Activated T-helper 17 cell treated with anti-CD3 and anti-CD28 coated beads, Interleukin-2, amount 50 U/mL, for 72 hours (primary cell): ENCODE measurements at regions not wholly inside any gene's neighbourhood (a gene's known extent, or its start where the extent isn't known, plus 50 kb on each side); places are given as distances from the start of the nearest gene placed in this dataset.

Experiments used
- ATAC-seq: fragments of 150-1000 bp; cut with Tn5 transposase; replicated peaks from 2 replicates; pipeline ENCODE4 v1.10.0; 2021; ENCODE audit warnings: mild to moderate bottlenecking, moderate library complexity
- H3K27ac Mint-ChIP-seq: one replicate; pipeline ENCODE4 v1.8.0; 2022; ENCODE audit warnings: mixed read lengths
- H3K27me3 Mint-ChIP-seq: one replicate; pipeline ENCODE4 v1.8.0; 2022; ENCODE audit warnings: mixed read lengths
- H3K36me3 Mint-ChIP-seq: one replicate; pipeline ENCODE4 v1.8.0; 2022; ENCODE audit warnings: low read depth, mild to moderate bottlenecking, mixed read lengths
- H3K4me1 Mint-ChIP-seq: one replicate; pipeline ENCODE4 v1.8.0; 2022; ENCODE audit warnings: mixed read lengths
- H3K4me3 Mint-ChIP-seq: one replicate; pipeline ENCODE4 v1.8.0; 2022; ENCODE audit warnings: mild to moderate bottlenecking, mixed read lengths
- H3K9me3 Mint-ChIP-seq: one replicate; pipeline ENCODE4 v1.8.0; 2022; ENCODE audit warnings: mixed read lengths

GRCh38 chr3:116974702-116975101, 265.1 kb downstream of the TUSC7 start:
- Mint-ChIP-seq H3K36me3 (no peaks in the 10 kb centered on the region), H3K27me3 (no peaks in the 10 kb centered on the region), H3K9me3 (no peaks in the 10 kb centered on the region), H3K4me3 (no peak overlapping the region), H3K4me1 (no peaks in the 10 kb centered on the region), H3K27ac (no peak overlapping the region)
- ATAC-seq, result no peak

GRCh38 chr3:116977441-116977840, 267.9 kb downstream of the TUSC7 start:
- Mint-ChIP-seq H3K4me3 (no peak overlapping the region), H3K36me3 (no peaks in the 10 kb centered on the region), H3K4me1 (no peaks in the 10 kb centered on the region), H3K9me3 (no peaks in the 10 kb centered on the region), H3K27me3 (no peaks in the 10 kb centered on the region), H3K27ac (no peak overlapping the region)
- ATAC-seq, result no peak

GRCh38 chr3:116980099-116980498, 270.5 kb downstream of the TUSC7 start:
- Mint-ChIP-seq H3K36me3 (no peaks in the 10 kb centered on the region), H3K4me3 (no peak overlapping the region), H3K4me1 (no peaks in the 10 kb centered on the region), H3K27ac (no peak overlapping the region), H3K9me3 (no peaks in the 10 kb centered on the region), H3K27me3 (no peaks in the 10 kb centered on the region)
- no peak for ATAC-seq

GRCh38 chr3:116981089-116981488, 271.5 kb downstream of the TUSC7 start:
- Mint-ChIP-seq H3K27me3 (no peaks in the 10 kb centered on the region), H3K9me3 (no peaks in the 10 kb centered on the region), H3K4me3 (no peak overlapping the region), H3K36me3 (no peaks in the 10 kb centered on the region), H3K27ac (no peak overlapping the region), H3K4me1 (no peaks in the 10 kb centered on the region)
- no peak for ATAC-seq

GRCh38 chr3:116984301-116984700, 274.7 kb downstream of the TUSC7 start:
- Mint-ChIP-seq H3K36me3 (no peaks in the 10 kb centered on the region), H3K9me3 (peaks cover 2% of the 10 kb centered on the region), H3K4me3 (no peak overlapping the region), H3K27me3 (no peaks in the 10 kb centered on the region), H3K27ac (no peak overlapping the region), H3K4me1 (no peaks in the 10 kb centered on the region)
- ATAC-seq, result no peak

GRCh38 chr3:116994351-116994879, 284.8 kb downstream of the TUSC7 start:
- ATAC-seq, result no peak
- H3K36me3 Mint-ChIP-seq, result no peaks in the 10 kb centered on the region
- peaks cover under 1% of the 10 kb centered on the region for H3K9me3 Mint-ChIP-seq
- H3K4me3 Mint-ChIP-seq, result no peak overlapping the region
- no peaks in the 10 kb centered on the region for H3K4me1 Mint-ChIP-seq
- H3K27ac Mint-ChIP-seq, result no peak overlapping the region
- no peaks in the 10 kb centered on the region for H3K27me3 Mint-ChIP-seq

- H3K36me3 Mint-ChIP-seq, result no peaks in the 10 kb centered on the region
- no peaks in the 10 kb centered on the region for H3K27me3 Mint-ChIP-seq
- H3K4me3 Mint-ChIP-seq, result no peak overlapping the region
Measured at GRCh38 chr3:117003501-117003900, 293.9 kb downstream of the TUSC7 start.

GRCh38 chr3:117005274-117005673, 295.7 kb downstream of the TUSC7 start:
- Mint-ChIP-seq H3K36me3 (no peaks in the 10 kb centered on the region), H3K9me3 (peaks cover 3% of the 10 kb centered on the region), H3K27me3 (peaks cover 3% of the 10 kb centered on the region), H3K4me1 (no peaks in the 10 kb centered on the region), H3K4me3 (no peak overlapping the region), H3K27ac (no peak overlapping the region)
- ATAC-seq, result no peak

More at GRCh38 chr3:117003501-117003900, 293.9 kb downstream of the TUSC7 start:
- Mint-ChIP-seq H3K4me1 (no peaks in the 10 kb centered on the region), H3K27ac (no peak overlapping the region), H3K9me3 (no peaks in the 10 kb centered on the region)
- ATAC-seq, result no peak

- Mint-ChIP-seq H3K4me1 (no peaks in the 10 kb centered on the region), H3K27ac (no peak overlapping the region), H3K36me3 (no peaks in the 10 kb centered on the region), H3K4me3 (no peak overlapping the region), H3K9me3 (peaks cover 3% of the 10 kb centered on the region), H3K27me3 (peaks cover 3% of the 10 kb centered on the region)
- no peak for ATAC-seq
Measured at GRCh38 chr3:117005911-117006522, 296.4 kb downstream of the TUSC7 start.

- Mint-ChIP-seq H3K27me3 (peaks cover 3% of the 10 kb centered on the region), H3K27ac (no peak overlapping the region), H3K36me3 (no peaks in the 10 kb centered on the region), H3K9me3 (peaks cover 3% of the 10 kb centered on the region), H3K4me3 (no peak overlapping the region), H3K4me1 (no peaks in the 10 kb centered on the region)
- ATAC-seq, result no peak
Measured at GRCh38 chr3:117010318-117010717, 300.7 kb downstream of the TUSC7 start.

- Mint-ChIP-seq H3K4me3 (no peak overlapping the region), H3K27ac (no peak overlapping the region), H3K4me1 (no peaks in the 10 kb centered on the region), H3K9me3 (peaks cover 3% of the 10 kb centered on the region), H3K27me3 (peaks cover 3% of the 10 kb centered on the region), H3K36me3 (no peaks in the 10 kb centered on the region)
- ATAC-seq, result no peak
Measured at GRCh38 chr3:117011687-117012250, 302.2 kb downstream of the TUSC7 start.

GRCh38 chr3:117016378-117016777, 306.8 kb downstream of the TUSC7 start:
- H3K9me3 Mint-ChIP-seq, result no peaks in the 10 kb centered on the region
- no peak overlapping the region for H3K27ac Mint-ChIP-seq
- H3K27me3 Mint-ChIP-seq, result peaks cover 9% of the 10 kb centered on the region
- H3K36me3 Mint-ChIP-seq, result no peaks in the 10 kb centered on the region
- no peak for ATAC-seq
- no peak overlapping the region for H3K4me3 Mint-ChIP-seq
- no peaks in the 10 kb centered on the region for H3K4me1 Mint-ChIP-seq

- peaks cover 9% of the 10 kb centered on the region for H3K27me3 Mint-ChIP-seq
- H3K4me1 Mint-ChIP-seq, result no peaks in the 10 kb centered on the region
- H3K9me3 Mint-ChIP-seq, result no peaks in the 10 kb centered on the region
- H3K27ac Mint-ChIP-seq, result no peak overlapping the region
- no peaks in the 10 kb centered on the region for H3K36me3 Mint-ChIP-seq
- no peak for ATAC-seq
- no peak overlapping the region for H3K4me3 Mint-ChIP-seq
Measured at GRCh38 chr3:117017135-117017894, 307.7 kb downstream of the TUSC7 start.

GRCh38 chr3:117018655-117019054, 309.1 kb downstream of the TUSC7 start:
- Mint-ChIP-seq H3K9me3 (no peaks in the 10 kb centered on the region), H3K4me1 (no peaks in the 10 kb centered on the region), H3K27ac (no peak overlapping the region), H3K4me3 (no peak overlapping the region), H3K27me3 (peaks cover 9% of the 10 kb centered on the region), H3K36me3 (no peaks in the 10 kb centered on the region)
- no peak for ATAC-seq
